ENCODE measurements at regions not wholly inside any gene's neighbourhood (a gene's known extent, or its start where the extent isn't known, plus 50 kb on each side); places are given as distances from the start of the nearest gene placed in this dataset.

DNA sequence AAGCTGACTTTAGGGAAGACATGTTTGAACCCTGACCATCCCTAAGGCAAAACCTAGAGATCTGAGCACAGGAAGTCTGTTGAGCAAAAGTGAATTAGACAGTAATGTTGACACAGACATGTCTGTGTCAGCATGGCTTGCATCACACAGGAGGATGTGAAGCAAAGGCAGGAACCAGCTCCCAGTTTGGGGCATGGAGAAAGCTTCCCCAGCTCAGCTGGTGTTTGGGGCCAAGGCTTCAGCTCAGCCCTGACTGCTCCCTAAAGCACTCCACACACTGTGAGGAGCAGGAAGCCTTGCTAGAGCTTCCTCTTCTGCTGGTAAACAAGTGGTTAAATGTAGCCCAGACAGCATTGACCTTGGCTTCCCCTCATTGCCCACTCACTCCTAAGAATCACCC, 153.8 kb upstream of the UBL3 start:
- H3K36me3 ChIP-seq (ENCODE audit: insufficient read depth, low read length), result no peaks in the 10 kb centered on the region
- no peak overlapping the region for H3K4me3 ChIP-seq (ENCODE audit: low read depth, low read length)
- H3K27me3 ChIP-seq (ENCODE audit: insufficient read depth, low read length), result peaks cover 4% of the 10 kb centered on the region; the same call in 1 of the 2 replicates
- H3K79me2 ChIP-seq (ENCODE audit: control insufficient read depth, insufficient read depth, low read length, unreplicated experiment), result no peaks in the 10 kb centered on the region
- peaks cover 17% of the 10 kb centered on the region for H3K4me1 ChIP-seq (ENCODE audit: control insufficient read depth, insufficient read depth, low read length, unreplicated experiment)
- no peak overlapping the region for H3K27ac ChIP-seq (ENCODE audit: low read depth, low read length)
- H2AFZ ChIP-seq (ENCODE audit: low read length, unreplicated experiment), result no peak overlapping the region

- H3K4me1 ChIP-seq (ENCODE audit: control insufficient read depth, insufficient read depth, low read length, unreplicated experiment), result peaks cover 17% of the 10 kb centered on the region
- H3K36me3 ChIP-seq (ENCODE audit: insufficient read depth, low read length), result no peaks in the 10 kb centered on the region
- no peaks in the 10 kb centered on the region for H3K27me3 ChIP-seq (ENCODE audit: insufficient read depth, low read length)
- H3K27ac ChIP-seq (ENCODE audit: low read depth, low read length), result no peak overlapping the region
- no peak overlapping the region for H3K4me3 ChIP-seq (ENCODE audit: low read depth, low read length)
- no peaks in the 10 kb centered on the region for H3K79me2 ChIP-seq (ENCODE audit: control insufficient read depth, insufficient read depth, low read length, unreplicated experiment)
- no peak overlapping the region for H2AFZ ChIP-seq (ENCODE audit: low read length, unreplicated experiment)
Measured at GRCh38 chr13:30002577-30002976, 152.2 kb upstream of the UBL3 start.

DNA sequence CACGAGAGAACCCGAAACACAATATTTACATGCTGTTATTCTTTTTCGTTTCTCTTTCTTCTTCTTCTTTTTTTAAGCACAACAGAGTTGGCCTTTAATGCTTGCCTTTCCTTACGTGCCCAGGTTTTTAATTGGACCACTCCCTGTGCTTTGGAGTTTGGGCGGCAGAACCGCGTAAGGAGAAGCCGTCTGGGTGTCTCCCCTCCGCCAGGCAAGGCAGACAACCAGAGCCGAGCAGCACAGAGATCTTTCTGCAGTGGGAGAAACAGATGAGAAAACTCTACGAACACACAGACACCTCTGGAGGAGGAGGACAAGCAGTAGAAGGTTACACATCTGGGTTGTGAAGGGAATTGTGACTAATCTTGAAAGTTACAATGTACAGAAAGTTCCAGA, 150.0 kb upstream of the UBL3 start:
- peaks cover 17% of the 10 kb centered on the region for H3K4me1 ChIP-seq (ENCODE audit: control insufficient read depth, insufficient read depth, low read length, unreplicated experiment)
- no peak overlapping the region for H3K4me3 ChIP-seq (ENCODE audit: low read depth, low read length)
- H3K27me3 ChIP-seq (ENCODE audit: insufficient read depth, low read length), result no peaks in the 10 kb centered on the region
- no peaks in the 10 kb centered on the region for H3K79me2 ChIP-seq (ENCODE audit: control insufficient read depth, insufficient read depth, low read length, unreplicated experiment)
- no peak overlapping the region for H2AFZ ChIP-seq (ENCODE audit: low read length, unreplicated experiment)
- H3K27ac ChIP-seq (ENCODE audit: low read depth, low read length), result no peak overlapping the region
- H3K36me3 ChIP-seq (ENCODE audit: insufficient read depth, low read length), result no peaks in the 10 kb centered on the region

DNA sequence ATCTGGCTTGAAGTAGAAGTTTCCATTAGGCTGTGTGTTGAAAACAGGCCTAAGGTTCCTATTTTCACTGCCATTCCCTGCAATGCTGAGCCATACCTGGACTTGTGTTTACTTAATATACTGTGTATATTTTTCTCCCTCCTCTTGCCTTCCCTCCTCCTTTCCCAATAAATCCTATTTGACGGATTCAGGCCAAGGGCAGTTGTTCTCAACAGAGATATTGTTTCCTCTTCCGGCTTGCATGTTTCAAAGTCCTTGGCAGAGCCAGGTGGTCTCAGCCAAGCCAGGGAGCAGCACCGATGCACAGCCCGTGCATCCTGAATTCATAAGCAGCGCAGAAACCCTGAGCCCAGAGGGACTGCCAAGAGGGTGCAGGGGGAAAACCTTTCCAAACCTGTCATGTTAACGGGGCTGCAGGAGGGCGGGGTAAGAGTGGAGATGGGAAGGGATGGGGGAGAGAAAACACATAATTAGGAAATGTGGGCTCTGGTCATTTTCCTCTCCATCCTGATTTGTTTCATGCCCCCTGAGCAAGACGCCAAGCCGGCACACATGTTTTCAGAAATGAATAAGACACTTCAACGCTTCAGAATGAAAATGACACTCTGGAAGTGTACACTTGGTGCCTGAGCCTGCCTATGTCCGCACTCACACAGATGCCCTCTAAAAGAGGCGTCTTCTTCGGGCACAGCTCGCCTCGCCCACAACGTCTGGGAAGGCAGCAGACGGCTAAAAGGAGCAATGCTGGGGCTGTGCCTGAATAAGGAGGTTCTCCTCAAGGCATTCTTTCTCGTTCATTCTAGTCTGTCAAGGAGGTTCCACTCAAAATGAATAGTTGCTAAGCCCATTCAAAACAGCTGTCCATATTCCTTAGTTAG, 149.3 kb upstream of the UBL3 start:
- Histone ChIP-seq H3K4me1 (ENCODE audit: control insufficient read depth, insufficient read depth, low read length, unreplicated experiment) (peaks cover 19% of the 10 kb centered on the region), H3K27ac (ENCODE audit: low read depth, low read length) (no peak overlapping the region), H3K4me3 (ENCODE audit: low read depth, low read length) (no peak overlapping the region), H2AFZ (ENCODE audit: low read length, unreplicated experiment) (no peak overlapping the region), H3K36me3 (ENCODE audit: insufficient read depth, low read length) (no peaks in the 10 kb centered on the region), H3K79me2 (ENCODE audit: control insufficient read depth, insufficient read depth, low read length, unreplicated experiment) (no peaks in the 10 kb centered on the region), H3K27me3 (ENCODE audit: insufficient read depth, low read length) (no peaks in the 10 kb centered on the region)

DNA sequence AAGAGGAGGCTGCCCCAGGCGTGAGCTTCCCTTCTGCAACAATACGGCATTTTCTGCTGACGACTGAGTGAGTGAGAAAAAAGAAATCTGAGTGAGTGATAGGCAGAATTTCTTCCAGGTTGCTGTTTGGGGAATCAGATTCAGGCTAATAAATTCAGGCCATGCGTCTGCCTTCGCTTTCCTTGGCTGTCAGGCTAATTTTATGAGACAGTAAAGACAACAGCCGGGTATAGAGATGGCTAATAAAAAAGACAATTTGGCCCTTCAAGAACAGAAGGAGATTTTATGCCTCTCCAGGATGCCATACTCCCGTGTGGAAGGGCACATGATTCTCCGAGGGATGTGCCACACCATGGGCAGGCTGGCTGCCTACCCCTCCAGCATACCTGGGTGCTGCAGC, 145.9 kb upstream of the UBL3 start:
- Histone ChIP-seq H2AFZ (ENCODE audit: low read length, unreplicated experiment) (no peak overlapping the region), H3K36me3 (ENCODE audit: insufficient read depth, low read length) (no peaks in the 10 kb centered on the region)

GRCh38 chr13:29994911-29995595, 144.6 kb upstream of the UBL3 start:
- Histone ChIP-seq H3K27me3 (ENCODE audit: insufficient read depth, low read length) (no peaks in the 10 kb centered on the region), H3K4me1 (ENCODE audit: control insufficient read depth, insufficient read depth, low read length, unreplicated experiment) (peaks cover 27% of the 10 kb centered on the region), H3K27ac (ENCODE audit: low read depth, low read length) (no peak overlapping the region), H3K36me3 (ENCODE audit: insufficient read depth, low read length) (no peaks in the 10 kb centered on the region), H2AFZ (ENCODE audit: low read length, unreplicated experiment) (no peak overlapping the region), H3K4me3 (ENCODE audit: low read depth, low read length) (no peak overlapping the region), H3K79me2 (ENCODE audit: control insufficient read depth, insufficient read depth, low read length, unreplicated experiment) (no peaks in the 10 kb centered on the region)

More for the DNA sequence above, 145.9 kb upstream of the UBL3 start:
- no peaks in the 10 kb centered on the region for H3K79me2 ChIP-seq (ENCODE audit: control insufficient read depth, insufficient read depth, low read length, unreplicated experiment)
- H3K27me3 ChIP-seq (ENCODE audit: insufficient read depth, low read length), result no peaks in the 10 kb centered on the region
- H3K27ac ChIP-seq (ENCODE audit: low read depth, low read length), result no peak overlapping the region
- H3K4me3 ChIP-seq (ENCODE audit: low read depth, low read length), result no peak overlapping the region
- peaks cover 22% of the 10 kb centered on the region for H3K4me1 ChIP-seq (ENCODE audit: control insufficient read depth, insufficient read depth, low read length, unreplicated experiment)

- H3K27ac ChIP-seq (ENCODE audit: low read depth, low read length), result peak overlapping the region; percentile 27; the same call in 1 of the 2 replicates
- no peaks in the 10 kb centered on the region for H3K79me2 ChIP-seq (ENCODE audit: control insufficient read depth, insufficient read depth, low read length, unreplicated experiment)
- H3K4me1 ChIP-seq (ENCODE audit: control insufficient read depth, insufficient read depth, low read length, unreplicated experiment), result peaks cover 27% of the 10 kb centered on the region
- no peaks in the 10 kb centered on the region for H3K36me3 ChIP-seq (ENCODE audit: insufficient read depth, low read length)
- H3K27me3 ChIP-seq (ENCODE audit: insufficient read depth, low read length), result no peaks in the 10 kb centered on the region
- H2AFZ ChIP-seq (ENCODE audit: low read length, unreplicated experiment), result no peak overlapping the region
- H3K4me3 ChIP-seq (ENCODE audit: low read depth, low read length), result no peak overlapping the region
Measured at GRCh38 chr13:29993716-29994488, 143.5 kb upstream of the UBL3 start.

DNA sequence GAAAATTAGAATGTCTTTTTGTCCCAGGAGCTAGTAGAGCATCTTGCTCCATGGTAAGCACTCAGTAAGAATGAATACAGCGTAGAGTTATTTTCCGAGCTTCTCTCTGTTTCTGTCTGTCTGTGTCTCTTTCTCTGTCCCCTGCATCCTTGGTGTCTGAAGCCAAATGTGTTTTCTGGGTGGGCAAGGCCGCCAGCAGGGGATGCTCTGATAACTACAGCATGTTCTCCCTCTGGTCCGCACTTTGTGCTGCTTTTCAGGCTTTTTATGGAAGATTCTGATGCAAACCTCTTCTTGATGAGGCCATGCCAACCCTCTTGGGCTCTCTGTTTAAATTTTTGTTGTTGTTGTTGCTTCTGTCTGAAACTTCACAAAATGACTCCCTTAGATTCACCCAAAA, 142.8 kb upstream of the UBL3 start:
- no peak overlapping the region for H3K4me3 ChIP-seq (ENCODE audit: low read depth, low read length)
- no peaks in the 10 kb centered on the region for H3K27me3 ChIP-seq (ENCODE audit: insufficient read depth, low read length)
- peaks cover 27% of the 10 kb centered on the region for H3K4me1 ChIP-seq (ENCODE audit: control insufficient read depth, insufficient read depth, low read length, unreplicated experiment)
- H3K79me2 ChIP-seq (ENCODE audit: control insufficient read depth, insufficient read depth, low read length, unreplicated experiment), result no peaks in the 10 kb centered on the region
- no peaks in the 10 kb centered on the region for H3K36me3 ChIP-seq (ENCODE audit: insufficient read depth, low read length)
- no peak overlapping the region for H2AFZ ChIP-seq (ENCODE audit: low read length, unreplicated experiment)
- no peak overlapping the region for H3K27ac ChIP-seq (ENCODE audit: low read depth, low read length)

- Histone ChIP-seq H3K27ac (ENCODE audit: low read depth, low read length) (no peak overlapping the region), H3K36me3 (ENCODE audit: insufficient read depth, low read length) (no peaks in the 10 kb centered on the region), H3K27me3 (ENCODE audit: insufficient read depth, low read length) (no peaks in the 10 kb centered on the region), H3K79me2 (ENCODE audit: control insufficient read depth, insufficient read depth, low read length, unreplicated experiment) (no peaks in the 10 kb centered on the region), H3K4me1 (ENCODE audit: control insufficient read depth, insufficient read depth, low read length, unreplicated experiment) (peaks cover 27% of the 10 kb centered on the region), H3K4me3 (ENCODE audit: low read depth, low read length) (no peak overlapping the region), H2AFZ (ENCODE audit: low read length, unreplicated experiment) (no peak overlapping the region)
Measured at GRCh38 chr13:29991343-29991742, 140.9 kb upstream of the UBL3 start.

DNA sequence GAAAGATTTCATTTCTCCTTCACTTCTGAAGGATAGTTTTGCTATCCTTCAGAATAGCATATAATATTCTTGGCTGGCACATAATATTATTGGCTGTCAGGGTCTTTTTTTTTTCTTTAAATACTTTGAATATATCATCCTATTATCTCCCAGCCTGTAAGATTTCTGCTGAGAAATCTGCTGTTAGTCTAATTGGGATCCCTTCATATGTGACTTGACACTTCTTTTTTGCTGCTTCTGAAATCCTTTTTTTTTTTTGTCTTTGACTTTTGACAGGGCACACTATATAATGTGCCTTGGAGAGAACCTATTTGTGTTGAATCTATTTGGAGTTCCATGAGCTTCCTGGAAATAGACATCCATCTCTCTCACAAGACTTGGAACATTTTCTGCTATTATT, 136.9 kb upstream of the UBL3 start:
- H3K36me3 ChIP-seq (ENCODE audit: insufficient read depth, low read length), result no peaks in the 10 kb centered on the region
- H3K79me2 ChIP-seq (ENCODE audit: control insufficient read depth, insufficient read depth, low read length, unreplicated experiment), result no peaks in the 10 kb centered on the region

More for the DNA sequence above, 136.9 kb upstream of the UBL3 start:
- Histone ChIP-seq H3K27ac (ENCODE audit: low read depth, low read length) (no peak overlapping the region), H3K4me1 (ENCODE audit: control insufficient read depth, insufficient read depth, low read length, unreplicated experiment) (peaks cover 10% of the 10 kb centered on the region), H3K27me3 (ENCODE audit: insufficient read depth, low read length) (no peaks in the 10 kb centered on the region), H3K4me3 (ENCODE audit: low read depth, low read length) (no peak overlapping the region), H2AFZ (ENCODE audit: low read length, unreplicated experiment) (no peak overlapping the region)

All from ACC112 (cell line).